Keratinocyte (primary cell): ENCODE measurements at regions not wholly inside any gene's neighbourhood (a gene's known extent, or its start where the extent isn't known, plus 50 kb on each side); places are given as distances from the start of the nearest gene placed in this dataset.

ENCODE experiments used
- DNase-seq: peaks from one replicate; pipeline ENCODE4 v3.0.0-alpha.2; 2011; ENCODE audit warnings: low read depth, missing footprints, low spot score
- FAIRE-seq: peaks from 2 replicates; lab custom pipeline; 2011; peaks lifted over from hg19 to GRCh38; lab: Jason Lieb, UNC
- H2AFZ ChIP-seq: 2 replicates; pipeline ENCODE4 v1.6.0; 2012; ENCODE audit warnings: low read length, control low read depth, inconsistent platforms; ENCODE audit not compliant: control insufficient read depth
- H3K27ac ChIP-seq: 2 replicates; pipeline ENCODE4 v1.5.1; 2011; ENCODE audit warnings: low read length; ENCODE audit not compliant: control insufficient read depth, insufficient read depth
- H3K27me3 ChIP-seq: 3 replicates; pipeline ENCODE4 v1.6.0; 2011; ENCODE audit warnings: low read length; ENCODE audit not compliant: control insufficient read depth, insufficient read depth; ENCODE audit errors: extremely low read depth
- H3K36me3 ChIP-seq, 2 experiments: 2 replicates in 1 of 2; 3 replicates in 1 of 2; pipeline ENCODE4 v1.5.1; 2011; ENCODE audit warnings: low read length in 2 of 2, mild to moderate bottlenecking in 1 of 2; ENCODE audit not compliant: control insufficient read depth in 2 of 2, insufficient read depth in 2 of 2; ENCODE audit errors: extremely low read depth in 1 of 2
- H3K4me1 ChIP-seq: 3 replicates; pipeline ENCODE4 v1.5.1; 2011; ENCODE audit warnings: low read length; ENCODE audit not compliant: control insufficient read depth, insufficient read depth; ENCODE audit errors: extremely low read depth
- H3K4me2 ChIP-seq: 3 replicates; pipeline ENCODE4 v1.6.0; 2011; ENCODE audit warnings: low read depth, low read length; ENCODE audit not compliant: control insufficient read depth, insufficient read depth; ENCODE audit errors: extremely low read depth
- H3K4me3 ChIP-seq, 3 experiments: fragments of 200-600 bp in 1 of 3; sonication (generic) in 1 of 3; 2 replicates in 2 of 3; 3 replicates in 1 of 3; pipeline ENCODE4 v1.5.1; 2011 to 2016; ENCODE audit warnings: low read length in 3 of 3, mild to moderate bottlenecking in 3 of 3, control low read depth in 2 of 3, inconsistent platforms in 1 of 3, low read depth in 1 of 3, mixed read lengths in 1 of 3, mixed run types in 1 of 3, moderate library complexity in 1 of 3; ENCODE audit not compliant: control insufficient read depth in 2 of 3, insufficient read depth in 2 of 3; ENCODE audit errors: extremely low read depth in 1 of 3
- H3K79me2 ChIP-seq: 2 replicates; pipeline ENCODE4 v1.6.0; 2012; ENCODE audit warnings: low read length; ENCODE audit not compliant: control insufficient read depth, insufficient read depth
- H3K9ac ChIP-seq: 3 replicates; pipeline ENCODE4 v1.6.0; 2011; ENCODE audit warnings: low read length; ENCODE audit not compliant: control insufficient read depth, insufficient read depth; ENCODE audit errors: extremely low read depth
- H3K9me1 ChIP-seq: 3 replicates; pipeline ENCODE4 v1.6.0; 2011; ENCODE audit warnings: low read length; ENCODE audit not compliant: control insufficient read depth, insufficient read depth; ENCODE audit errors: extremely low read depth
- H3K9me3 ChIP-seq: 2 replicates; pipeline ENCODE4 v1.5.1; 2012; ENCODE audit warnings: low read depth, low read length; ENCODE audit not compliant: control insufficient read depth
- H4K20me1 ChIP-seq: 3 replicates; pipeline ENCODE4 v1.6.0; 2011; ENCODE audit warnings: low read length; ENCODE audit not compliant: control insufficient read depth, insufficient read depth; ENCODE audit errors: extremely low read depth
- EZH2 ChIP-seq: IDR thresholded peaks from one replicate; pipeline ENCODE4 v1.6.1; 2012; ENCODE audit warnings: inconsistent platforms, mild to moderate bottlenecking, low read length, moderate library complexity
- dilution Hi-C: fragments of 300-500 bp; cut with MboI; formaldehyde crosslinking; loops from one replicate; pipeline ENCODE4 v1.7.0; 2020; ENCODE audit warnings: low sequenced_read_pairs; ENCODE audit not compliant: extremely low pct_ligation_motif_present
- TF ChIP-seq, protein P1 (sequence below), 3 experiments: IDR thresholded peaks in 1 of 3; conservative IDR thresholded peaks in 1 of 3; optimal IDR thresholded peaks in 1 of 3; 2 replicates in 2 of 3; 3 replicates in 1 of 3; pipeline versions ENCODE3 to v1.5.1; 2011; ENCODE audit warnings: low read length in 3 of 3, mild to moderate bottlenecking in 3 of 3, moderate library complexity in 2 of 3, control low read depth in 1 of 3, inconsistent platforms in 1 of 3; ENCODE audit not compliant: insufficient read depth in 2 of 3; ENCODE audit errors: extremely low read depth in 1 of 3

DNA sequence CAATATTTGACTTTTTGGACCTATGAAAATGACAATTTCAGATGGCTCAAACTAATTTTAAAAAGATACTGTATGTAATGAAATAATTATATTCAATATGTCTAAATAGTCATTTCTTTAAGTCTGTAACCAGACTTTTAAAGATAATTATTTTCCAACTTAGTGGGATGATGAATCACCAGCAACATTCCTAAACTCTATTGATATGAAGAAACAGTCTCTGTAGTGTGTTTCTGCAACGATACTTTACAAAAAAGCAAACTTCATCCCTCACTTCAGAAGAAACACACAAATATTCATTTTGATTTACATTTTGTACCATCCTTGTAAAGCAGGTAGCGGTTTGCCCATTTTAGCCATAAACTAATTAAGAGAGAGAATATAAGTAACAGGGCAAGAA, 417.4 kb downstream of the EFNB2 start:
- no peak for DNase-seq
- FAIRE-seq: no peak
- Histone ChIP-seq H3K4me2 (peak overlapping the region; percentile 49), H3K36me3 (no peaks in the 10 kb centered on the region), H2AFZ (peak overlapping the region; percentile 42), H3K9ac (no peak overlapping the region), H4K20me1 (no peaks in the 10 kb centered on the region), H3K4me3 (no peak overlapping the region), H3K4me1 (peaks cover 31% of the 10 kb centered on the region), H3K27me3 (no peaks in the 10 kb centered on the region), H3K9me1 (no peaks in the 10 kb centered on the region), H3K27ac (no peak overlapping the region), H3K9me3 (no peaks in the 10 kb centered on the region), H3K79me2 (no peaks in the 10 kb centered on the region)
- TF ChIP-seq, protein P1, sequence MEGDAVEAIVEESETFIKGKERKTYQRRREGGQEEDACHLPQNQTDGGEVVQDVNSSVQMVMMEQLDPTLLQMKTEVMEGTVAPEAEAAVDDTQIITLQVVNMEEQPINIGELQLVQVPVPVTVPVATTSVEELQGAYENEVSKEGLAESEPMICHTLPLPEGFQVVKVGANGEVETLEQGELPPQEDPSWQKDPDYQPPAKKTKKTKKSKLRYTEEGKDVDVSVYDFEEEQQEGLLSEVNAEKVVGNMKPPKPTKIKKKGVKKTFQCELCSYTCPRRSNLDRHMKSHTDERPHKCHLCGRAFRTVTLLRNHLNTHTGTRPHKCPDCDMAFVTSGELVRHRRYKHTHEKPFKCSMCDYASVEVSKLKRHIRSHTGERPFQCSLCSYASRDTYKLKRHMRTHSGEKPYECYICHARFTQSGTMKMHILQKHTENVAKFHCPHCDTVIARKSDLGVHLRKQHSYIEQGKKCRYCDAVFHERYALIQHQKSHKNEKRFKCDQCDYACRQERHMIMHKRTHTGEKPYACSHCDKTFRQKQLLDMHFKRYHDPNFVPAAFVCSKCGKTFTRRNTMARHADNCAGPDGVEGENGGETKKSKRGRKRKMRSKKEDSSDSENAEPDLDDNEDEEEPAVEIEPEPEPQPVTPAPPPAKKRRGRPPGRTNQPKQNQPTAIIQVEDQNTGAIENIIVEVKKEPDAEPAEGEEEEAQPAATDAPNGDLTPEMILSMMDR (optimal IDR thresholded peaks at IDR 0.05 in 1 of 3, IDR thresholded peaks at IDR 0.05 in 1 of 3, conservative IDR thresholded peaks at IDR 0.05 in 1 of 3; ENCODE audit: extremely low read depth in 1 of 3, insufficient read depth in 2 of 3, low read length in 3 of 3): no peak
- TF ChIP-seq EZH2: no peak
- dilution Hi-C loops: no loop called here

DNA sequence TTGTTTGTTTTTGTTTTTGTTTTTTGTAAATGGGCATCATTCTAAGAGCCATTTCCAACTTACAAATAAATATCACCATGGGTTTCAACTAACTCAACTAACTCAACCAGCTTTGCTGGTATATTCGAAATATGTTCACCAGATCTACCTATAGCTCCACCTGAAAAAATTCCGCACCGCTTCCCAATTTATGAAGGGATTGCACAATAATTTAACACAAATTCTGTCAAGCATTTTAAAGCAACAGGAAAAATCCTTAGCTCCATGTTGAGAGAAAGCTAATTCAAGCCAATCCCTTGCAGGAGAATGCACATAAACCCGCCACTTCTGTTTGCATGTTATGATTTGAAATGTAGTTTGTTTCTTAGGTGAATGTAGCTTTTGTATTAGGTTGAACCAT, 417.8 kb downstream of the EFNB2 start:
- no peak for FAIRE-seq
- H3K79me2 ChIP-seq: no peaks in the 10 kb centered on the region
- TF ChIP-seq, protein P1 (optimal IDR thresholded peaks at IDR 0.05 in 1 of 3, IDR thresholded peaks at IDR 0.05 in 1 of 3, conservative IDR thresholded peaks at IDR 0.05 in 1 of 3; ENCODE audit: extremely low read depth in 1 of 3, insufficient read depth in 2 of 3, low read length in 3 of 3): no peak
- no peak for TF ChIP-seq EZH2
- dilution Hi-C loops: no loop called here
- H3K27me3 ChIP-seq: no peaks in the 10 kb centered on the region
- no peak overlapping the region for H3K27ac ChIP-seq
- H3K36me3 ChIP-seq: no peaks in the 10 kb centered on the region
- no peak overlapping the region for H3K9ac ChIP-seq
- no peak overlapping the region for H2AFZ ChIP-seq
- H4K20me1 ChIP-seq: no peaks in the 10 kb centered on the region
- H3K9me1 ChIP-seq: no peaks in the 10 kb centered on the region
- no peak overlapping the region for H3K4me3 ChIP-seq
- peaks cover 31% of the 10 kb centered on the region for H3K4me1 ChIP-seq
- H3K4me2 ChIP-seq: no peak overlapping the region
- no peak for DNase-seq
- no peaks in the 10 kb centered on the region for H3K9me3 ChIP-seq
